HL-60 (cell line): ENCODE measurements at regions not wholly inside any gene's neighbourhood (a gene's known extent, or its start where the extent isn't known, plus 50 kb on each side); places are given as distances from the start of the nearest gene placed in this dataset.

Experiments used
- POLR2AphosphoS5 ChIP-seq: IDR thresholded peaks from 2 replicates; pipeline ENCODE4 v1.6.1; 2012; ENCODE audit warnings: low read depth
- TF ChIP-seq, protein P1 (sequence below): IDR thresholded peaks from one replicate; pipeline ENCODE4 v1.5.1; 2011; ENCODE audit warnings: low read length, control low read depth, inconsistent platforms; ENCODE audit not compliant: insufficient read depth
- TF ChIP-seq, protein P2 (sequence below): IDR thresholded peaks from 2 replicates; pipeline ENCODE4 v1.6.1; 2012; ENCODE audit warnings: low read depth; ENCODE audit not compliant: insufficient replicate concordance

DNA sequence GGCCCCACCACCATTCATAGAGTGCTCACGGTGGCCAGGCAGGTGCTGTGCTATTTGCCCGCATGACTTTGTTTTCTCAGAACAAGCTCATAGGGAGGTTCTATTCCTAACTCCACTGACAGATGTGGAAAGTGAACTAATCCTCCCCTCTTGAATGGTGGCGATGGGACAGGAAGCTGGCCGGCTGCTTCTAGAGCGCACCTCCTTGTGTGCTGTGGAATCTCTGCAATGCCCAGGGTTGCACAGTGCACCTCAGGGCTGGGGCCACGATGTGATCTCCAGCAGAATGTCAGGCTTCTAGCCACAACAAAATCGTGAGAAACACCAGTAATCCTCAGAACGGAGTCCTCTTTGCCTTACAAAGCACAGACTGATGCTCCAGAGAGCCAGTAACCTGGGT is 53.8 kb upstream of the SLC22A23 start:
- TF ChIP-seq, protein P1, sequence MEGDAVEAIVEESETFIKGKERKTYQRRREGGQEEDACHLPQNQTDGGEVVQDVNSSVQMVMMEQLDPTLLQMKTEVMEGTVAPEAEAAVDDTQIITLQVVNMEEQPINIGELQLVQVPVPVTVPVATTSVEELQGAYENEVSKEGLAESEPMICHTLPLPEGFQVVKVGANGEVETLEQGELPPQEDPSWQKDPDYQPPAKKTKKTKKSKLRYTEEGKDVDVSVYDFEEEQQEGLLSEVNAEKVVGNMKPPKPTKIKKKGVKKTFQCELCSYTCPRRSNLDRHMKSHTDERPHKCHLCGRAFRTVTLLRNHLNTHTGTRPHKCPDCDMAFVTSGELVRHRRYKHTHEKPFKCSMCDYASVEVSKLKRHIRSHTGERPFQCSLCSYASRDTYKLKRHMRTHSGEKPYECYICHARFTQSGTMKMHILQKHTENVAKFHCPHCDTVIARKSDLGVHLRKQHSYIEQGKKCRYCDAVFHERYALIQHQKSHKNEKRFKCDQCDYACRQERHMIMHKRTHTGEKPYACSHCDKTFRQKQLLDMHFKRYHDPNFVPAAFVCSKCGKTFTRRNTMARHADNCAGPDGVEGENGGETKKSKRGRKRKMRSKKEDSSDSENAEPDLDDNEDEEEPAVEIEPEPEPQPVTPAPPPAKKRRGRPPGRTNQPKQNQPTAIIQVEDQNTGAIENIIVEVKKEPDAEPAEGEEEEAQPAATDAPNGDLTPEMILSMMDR = no peak
- TF ChIP-seq, protein P2, sequence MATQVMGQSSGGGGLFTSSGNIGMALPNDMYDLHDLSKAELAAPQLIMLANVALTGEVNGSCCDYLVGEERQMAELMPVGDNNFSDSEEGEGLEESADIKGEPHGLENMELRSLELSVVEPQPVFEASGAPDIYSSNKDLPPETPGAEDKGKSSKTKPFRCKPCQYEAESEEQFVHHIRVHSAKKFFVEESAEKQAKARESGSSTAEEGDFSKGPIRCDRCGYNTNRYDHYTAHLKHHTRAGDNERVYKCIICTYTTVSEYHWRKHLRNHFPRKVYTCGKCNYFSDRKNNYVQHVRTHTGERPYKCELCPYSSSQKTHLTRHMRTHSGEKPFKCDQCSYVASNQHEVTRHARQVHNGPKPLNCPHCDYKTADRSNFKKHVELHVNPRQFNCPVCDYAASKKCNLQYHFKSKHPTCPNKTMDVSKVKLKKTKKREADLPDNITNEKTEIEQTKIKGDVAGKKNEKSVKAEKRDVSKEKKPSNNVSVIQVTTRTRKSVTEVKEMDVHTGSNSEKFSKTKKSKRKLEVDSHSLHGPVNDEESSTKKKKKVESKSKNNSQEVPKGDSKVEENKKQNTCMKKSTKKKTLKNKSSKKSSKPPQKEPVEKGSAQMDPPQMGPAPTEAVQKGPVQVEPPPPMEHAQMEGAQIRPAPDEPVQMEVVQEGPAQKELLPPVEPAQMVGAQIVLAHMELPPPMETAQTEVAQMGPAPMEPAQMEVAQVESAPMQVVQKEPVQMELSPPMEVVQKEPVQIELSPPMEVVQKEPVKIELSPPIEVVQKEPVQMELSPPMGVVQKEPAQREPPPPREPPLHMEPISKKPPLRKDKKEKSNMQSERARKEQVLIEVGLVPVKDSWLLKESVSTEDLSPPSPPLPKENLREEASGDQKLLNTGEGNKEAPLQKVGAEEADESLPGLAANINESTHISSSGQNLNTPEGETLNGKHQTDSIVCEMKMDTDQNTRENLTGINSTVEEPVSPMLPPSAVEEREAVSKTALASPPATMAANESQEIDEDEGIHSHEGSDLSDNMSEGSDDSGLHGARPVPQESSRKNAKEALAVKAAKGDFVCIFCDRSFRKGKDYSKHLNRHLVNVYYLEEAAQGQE = no peak
- TF ChIP-seq POLR2AphosphoS5 = no peak
